GM12878 (cell line): ENCODE measurements at regions not wholly inside any gene's neighbourhood (a gene's known extent, or its start where the extent isn't known, plus 50 kb on each side); places are given as distances from the start of the nearest gene placed in this dataset.

ENCODE experiments used
- CHD1 ChIP-seq: IDR thresholded peaks from 2 replicates; pipeline ENCODE4 v1.6.1; 2012; ENCODE audit warnings: low read depth, low read length, improper control_type of control experiment
- CTCF ChIP-seq, 3 experiments: IDR thresholded peaks in 2 of 3; conservative IDR thresholded peaks in 1 of 3; 2 replicates each; pipeline ENCODE4 v1.5.1; 2011; ENCODE audit warnings: low read depth in 3 of 3, low read length in 3 of 3, mild to moderate bottlenecking in 3 of 3, control low read depth in 2 of 3, moderate library complexity in 2 of 3, inconsistent platforms in 1 of 3, mixed read lengths in 1 of 3; ENCODE audit not compliant: control insufficient read depth in 2 of 3, insufficient read depth in 1 of 3; ENCODE audit errors: extremely low read depth in 1 of 3
- EP300 ChIP-seq, 2 experiments: fragments of 150-350 bp in 1 of 2; IDR thresholded peaks; 2 replicates each; pipeline ENCODE4 v1.6.1; 2011 to 2012; ENCODE audit warnings: low read depth in 2 of 2, low read length in 2 of 2, borderline replicate concordance in 1 of 2, improper control_type of control experiment in 1 of 2, inconsistent platforms in 1 of 2; ENCODE audit not compliant: control insufficient read depth in 1 of 2
- EZH2 ChIP-seq: IDR thresholded peaks from 2 replicates; pipeline ENCODE4 v1.6.1; 2012; ENCODE audit warnings: low read depth, mild to moderate bottlenecking, control low read depth, inconsistent platforms, low read length, borderline replicate concordance; ENCODE audit not compliant: control insufficient read depth
- GABPA ChIP-seq: IDR thresholded peaks from 2 replicates; pipeline ENCODE4 v1.6.1; 2014; ENCODE audit warnings: antibody characterized with exemption, low read depth, mild to moderate bottlenecking, inconsistent platforms
- TARDBP ChIP-seq: IDR thresholded peaks from 2 replicates; pipeline ENCODE4 v1.6.1; 2016; ENCODE audit warnings: borderline replicate concordance
- ZNF592 ChIP-seq: fragments of 450-650 bp; IDR thresholded peaks from 2 replicates; pipeline ENCODE4 v1.6.1; 2017; ENCODE audit warnings: mild to moderate bottlenecking, moderate library complexity
- ZZZ3 ChIP-seq: IDR thresholded peaks from 2 replicates; pipeline ENCODE4 v1.6.1; 2011; ENCODE audit warnings: low read depth; ENCODE audit not compliant: control insufficient read depth, insufficient read length

GRCh38 chrX:33607042-33607595, 395.8 kb upstream of the DMD start:
- no peak for TF ChIP-seq EZH2
- no peak for TF ChIP-seq TARDBP
- no peak for TF ChIP-seq CHD1
- no peak for TF ChIP-seq ZZZ3
- TF ChIP-seq EP300 (IDR thresholded peaks at IDR 0.05; ENCODE audit: borderline replicate concordance in 1 of 2, control insufficient read depth in 1 of 2, low read depth in 2 of 2, low read length in 2 of 2): no peak
- TF ChIP-seq GABPA: no peak
- no peak for TF ChIP-seq CTCF (IDR thresholded peaks at IDR 0.05 in 2 of 3, conservative IDR thresholded peaks at IDR 0.05 in 1 of 3; ENCODE audit: control insufficient read depth in 2 of 3, extremely low read depth in 1 of 3, insufficient read depth in 1 of 3, low read depth in 3 of 3, low read length in 3 of 3)
- TF ChIP-seq ZNF592: no peak
